SK-N-SH treated with all-trans-retinoic acid at 6 μM for 48 hours (cell line): ENCODE measurements at regions not wholly inside any gene's neighbourhood (a gene's known extent, or its start where the extent isn't known, plus 50 kb on each side); places are given as distances from the start of the nearest gene placed in this dataset.

Experiments used
- ARNTL ChIP-seq: fragments of 450-650 bp; formaldehyde crosslinking; IDR thresholded peaks from 2 replicates; pipeline ENCODE4 v1.5.0; 2020; ENCODE audit warnings: low read depth, mild to moderate bottlenecking, moderate library complexity, borderline replicate concordance
- PPARA ChIP-seq: fragments of 250-450 bp; sonication (Bioruptor Pico); IDR thresholded peaks from 2 replicates; pipeline ENCODE4 v1.5.0; 2020; ENCODE audit warnings: mild to moderate bottlenecking, borderline replicate concordance
- RARB ChIP-seq: fragments of 250-450 bp; sonication (Bioruptor Pico); IDR thresholded peaks from 2 replicates; pipeline ENCODE4 v1.8.0; 2021; ENCODE audit warnings: mild to moderate bottlenecking, moderate library complexity
- ZFP3 ChIP-seq: fragments of 250-450 bp; sonication (Bioruptor Pico); IDR thresholded peaks from 2 replicates; pipeline ENCODE4 v1.5.0; 2020; ENCODE audit warnings: mild to moderate bottlenecking, moderate library complexity
- ZFP30 ChIP-seq: fragments of 450-650 bp; formaldehyde crosslinking; IDR thresholded peaks from 2 replicates; pipeline ENCODE4 v1.5.0; 2022; ENCODE audit warnings: mild to moderate bottlenecking, moderate library complexity
- ZNF565 ChIP-seq: fragments of 450-650 bp; formaldehyde crosslinking; conservative IDR thresholded peaks from 2 replicates; pipeline ENCODE4 v1.5.0; 2020; ENCODE audit warnings: low read depth, mild to moderate bottlenecking, moderate library complexity
- ZNF8 ChIP-seq: fragments of 450-650 bp; formaldehyde crosslinking; IDR thresholded peaks from 2 replicates; pipeline ENCODE4 v1.5.0; 2020; ENCODE audit warnings: mild to moderate bottlenecking, moderate library complexity
- TF ChIP-seq, protein P1 (sequence below): fragments of 250-450 bp; sonication (Bioruptor Pico); IDR thresholded peaks from 2 replicates; pipeline ENCODE4 v1.5.1; 2020; ENCODE audit warnings: low read depth, mild to moderate bottlenecking, moderate library complexity
- TF ChIP-seq, protein P2 (sequence below): fragments of 250-450 bp; sonication (Bioruptor Pico); IDR thresholded peaks from 2 replicates; pipeline ENCODE4 v1.8.0; 2020; ENCODE audit warnings: mild to moderate bottlenecking, moderate library complexity, borderline replicate concordance

GRCh38 chr12:43294147-43294546 is 257.9 kb downstream of the ADAMTS20 start:
- TF ChIP-seq ZNF8 (CRISPR knock-in tag): no peak
- no peak for TF ChIP-seq ZFP30 (CRISPR knock-in tag)
- TF ChIP-seq ZNF565: no peak
- TF ChIP-seq ZFP3 (CRISPR knock-in tag): no peak
- no peak for TF ChIP-seq PPARA (CRISPR knock-in tag)
- TF ChIP-seq, protein P1, sequence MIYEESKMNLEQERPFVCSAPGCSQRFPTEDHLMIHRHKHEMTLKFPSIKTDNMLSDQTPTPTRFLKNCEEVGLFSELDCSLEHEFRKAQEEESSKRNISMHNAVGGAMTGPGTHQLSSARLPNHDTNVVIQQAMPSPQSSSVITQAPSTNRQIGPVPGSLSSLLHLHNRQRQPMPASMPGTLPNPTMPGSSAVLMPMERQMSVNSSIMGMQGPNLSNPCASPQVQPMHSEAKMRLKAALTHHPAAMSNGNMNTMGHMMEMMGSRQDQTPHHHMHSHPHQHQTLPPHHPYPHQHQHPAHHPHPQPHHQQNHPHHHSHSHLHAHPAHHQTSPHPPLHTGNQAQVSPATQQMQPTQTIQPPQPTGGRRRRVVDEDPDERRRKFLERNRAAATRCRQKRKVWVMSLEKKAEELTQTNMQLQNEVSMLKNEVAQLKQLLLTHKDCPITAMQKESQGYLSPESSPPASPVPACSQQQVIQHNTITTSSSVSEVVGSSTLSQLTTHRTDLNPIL (CRISPR knock-in tag): no peak
- TF ChIP-seq, protein P2, sequence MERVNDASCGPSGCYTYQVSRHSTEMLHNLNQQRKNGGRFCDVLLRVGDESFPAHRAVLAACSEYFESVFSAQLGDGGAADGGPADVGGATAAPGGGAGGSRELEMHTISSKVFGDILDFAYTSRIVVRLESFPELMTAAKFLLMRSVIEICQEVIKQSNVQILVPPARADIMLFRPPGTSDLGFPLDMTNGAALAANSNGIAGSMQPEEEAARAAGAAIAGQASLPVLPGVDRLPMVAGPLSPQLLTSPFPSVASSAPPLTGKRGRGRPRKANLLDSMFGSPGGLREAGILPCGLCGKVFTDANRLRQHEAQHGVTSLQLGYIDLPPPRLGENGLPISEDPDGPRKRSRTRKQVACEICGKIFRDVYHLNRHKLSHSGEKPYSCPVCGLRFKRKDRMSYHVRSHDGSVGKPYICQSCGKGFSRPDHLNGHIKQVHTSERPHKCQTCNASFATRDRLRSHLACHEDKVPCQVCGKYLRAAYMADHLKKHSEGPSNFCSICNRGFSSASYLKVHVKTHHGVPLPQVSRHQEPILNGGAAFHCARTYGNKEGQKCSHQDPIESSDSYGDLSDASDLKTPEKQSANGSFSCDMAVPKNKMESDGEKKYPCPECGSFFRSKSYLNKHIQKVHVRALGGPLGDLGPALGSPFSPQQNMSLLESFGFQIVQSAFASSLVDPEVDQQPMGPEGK (CRISPR knock-in tag): no peak
- no peak for TF ChIP-seq RARB (CRISPR knock-in tag)
- TF ChIP-seq ARNTL: no peak
